ENCODE measurements at regions not wholly inside any gene's neighbourhood (a gene's known extent, or its start where the extent isn't known, plus 50 kb on each side); places are given as distances from the start of the nearest gene placed in this dataset.

GRCh38 chr6:9435281-9435680 lies 979.6 kb downstream of the TFAP2A start:
- no peak for DNase-seq

GRCh38 chr6:9431945-9432344 lies 982.9 kb downstream of the TFAP2A start:
- DNase-seq = no peak

- no peak for DNase-seq
Observed at GRCh38 chr6:9428421-9429172, 986.3 kb downstream of the TFAP2A start.

- DNase-seq = no peak
Observed at GRCh38 chr6:9422138-9422537, 986.8 kb upstream of the SLC35B3 start.

GRCh38 chr6:9420316-9421015 lies 985.1 kb upstream of the SLC35B3 start:
- peak; percentile 13 to 68 for DNase-seq

GRCh38 chr6:9417400-9417799 lies 982.1 kb upstream of the SLC35B3 start:
- DNase-seq = no peak

- DNase-seq = peak; percentile 44 to 55
Observed at GRCh38 chr6:9412951-9413559, 977.7 kb upstream of the SLC35B3 start.

GRCh38 chr6:9409126-9409525 lies 973.8 kb upstream of the SLC35B3 start:
- no peak for DNase-seq

GRCh38 chr6:9408402-9409117 lies 973.2 kb upstream of the SLC35B3 start:
- DNase-seq = no peak

GRCh38 chr6:9405825-9406224 lies 970.5 kb upstream of the SLC35B3 start:
- no peak for DNase-seq

GRCh38 chr6:9405369-9405768 lies 970.0 kb upstream of the SLC35B3 start:
- DNase-seq = no peak

GRCh38 chr6:9404351-9405146 lies 969.2 kb upstream of the SLC35B3 start:
- DNase-seq = no peak

- DNase-seq = peak in 1 of 2 experiments; percentile 41
Observed at GRCh38 chr6:9403736-9404135, 968.4 kb upstream of the SLC35B3 start.

GRCh38 chr6:9401960-9402359 lies 966.6 kb upstream of the SLC35B3 start:
- DNase-seq = no peak

- no peak for DNase-seq
Observed at GRCh38 chr6:9399916-9400315, 964.6 kb upstream of the SLC35B3 start.

GRCh38 chr6:9398767-9399373 lies 963.5 kb upstream of the SLC35B3 start:
- DNase-seq = no peak

- no peak for DNase-seq
Observed at GRCh38 chr6:9398071-9398766, 962.9 kb upstream of the SLC35B3 start.

GRCh38 chr6:9388596-9388995 lies 953.3 kb upstream of the SLC35B3 start:
- DNase-seq = no peak

- no peak for DNase-seq
Observed at GRCh38 chr6:9380568-9380967, 945.2 kb upstream of the SLC35B3 start.

GRCh38 chr6:9373308-9373707 lies 938.0 kb upstream of the SLC35B3 start:
- DNase-seq = no peak

- DNase-seq = peak in 1 of 2 experiments; percentile 9
Observed at GRCh38 chr6:9370480-9370879, 935.1 kb upstream of the SLC35B3 start.
